Fibroblast of lung (primary cell): ENCODE measurements at regions not wholly inside any gene's neighbourhood (a gene's known extent, or its start where the extent isn't known, plus 50 kb on each side); places are given as distances from the start of the nearest gene placed in this dataset.

ENCODE experiments used
- DNase-seq, 2 donors: peaks; one replicate each; pipeline versions ENCODE4 v3.0.0 to v3.0.0-alpha.2; 2010; ENCODE audit warnings: low read depth in 2 of 2
- H2AFZ ChIP-seq: 2 replicates; pipeline ENCODE4 v1.5.1; 2012; ENCODE audit warnings: low read length, control low read depth, inconsistent platforms
- H3K27ac ChIP-seq: 2 replicates; pipeline ENCODE4 v1.5.1; 2011; ENCODE audit warnings: low read length, control low read depth; ENCODE audit not compliant: insufficient read depth
- H3K27me3 ChIP-seq: 2 replicates; pipeline ENCODE4 v1.5.1; 2011; ENCODE audit warnings: mild to moderate bottlenecking, low read length; ENCODE audit not compliant: control insufficient read depth, insufficient read depth
- H3K36me3 ChIP-seq: 2 replicates; pipeline ENCODE4 v1.5.1; 2011; ENCODE audit warnings: low read length; ENCODE audit not compliant: control insufficient read depth, insufficient read depth
- H3K4me1 ChIP-seq: 2 replicates; pipeline ENCODE4 v1.5.1; 2011; ENCODE audit warnings: low read length; ENCODE audit not compliant: control insufficient read depth, insufficient read depth; ENCODE audit errors: extremely low read depth
- H3K4me2 ChIP-seq: 2 replicates; pipeline ENCODE4 v1.5.1; 2011; ENCODE audit warnings: low read length, control low read depth; ENCODE audit not compliant: insufficient read depth; ENCODE audit errors: extremely low read depth
- H3K4me3 ChIP-seq, 4 experiments: fragments of 200-600 bp in 1 of 4; sonication (generic) in 1 of 4; replicated peaks in 1 of 4; 2 replicates each; pipeline ENCODE4 v1.5.1; 2011 to 2016; ENCODE audit warnings: low read length in 4 of 4, low read depth in 3 of 4, mild to moderate bottlenecking in 3 of 4, control low read depth in 2 of 4, inconsistent platforms in 1 of 4, mixed read lengths in 1 of 4; ENCODE audit not compliant: insufficient read depth in 1 of 4; ENCODE audit errors: control extremely low read depth in 1 of 4
- H3K79me2 ChIP-seq: 2 replicates; pipeline ENCODE4 v1.5.1; 2012; ENCODE audit warnings: mild to moderate bottlenecking, low read length, inconsistent platforms; ENCODE audit not compliant: control insufficient read depth, insufficient read depth
- H3K9ac ChIP-seq: 2 replicates; pipeline ENCODE4 v1.5.1; 2011; ENCODE audit warnings: mild to moderate bottlenecking, low read length, control low read depth; ENCODE audit not compliant: insufficient read depth
- H3K9me3 ChIP-seq: 2 replicates; pipeline ENCODE4 v1.5.1; 2012; ENCODE audit warnings: low read depth, low read length; ENCODE audit not compliant: control insufficient read depth, insufficient read depth
- H4K20me1 ChIP-seq: 2 replicates; pipeline ENCODE4 v1.5.1; 2011; ENCODE audit warnings: low read length; ENCODE audit not compliant: control insufficient read depth, insufficient read depth; ENCODE audit errors: extremely low read depth
- EZH2 ChIP-seq: IDR thresholded peaks from 2 replicates; pipeline ENCODE4 v1.5.1; 2012; ENCODE audit warnings: low read length, control low read depth, mild to moderate bottlenecking; ENCODE audit errors: missing control alignments
- TF ChIP-seq, protein P1 (sequence below), 2 donors: IDR thresholded peaks in 1 of 2; conservative IDR thresholded peaks in 1 of 2; 1 replicate in 1 of 2; 2 replicates in 1 of 2; pipeline ENCODE4 v1.5.1; 2011 to 2012; ENCODE audit warnings: low read length in 2 of 2, control low read depth in 1 of 2, inconsistent platforms in 1 of 2, low read depth in 1 of 2, mild to moderate bottlenecking in 1 of 2

DNA sequence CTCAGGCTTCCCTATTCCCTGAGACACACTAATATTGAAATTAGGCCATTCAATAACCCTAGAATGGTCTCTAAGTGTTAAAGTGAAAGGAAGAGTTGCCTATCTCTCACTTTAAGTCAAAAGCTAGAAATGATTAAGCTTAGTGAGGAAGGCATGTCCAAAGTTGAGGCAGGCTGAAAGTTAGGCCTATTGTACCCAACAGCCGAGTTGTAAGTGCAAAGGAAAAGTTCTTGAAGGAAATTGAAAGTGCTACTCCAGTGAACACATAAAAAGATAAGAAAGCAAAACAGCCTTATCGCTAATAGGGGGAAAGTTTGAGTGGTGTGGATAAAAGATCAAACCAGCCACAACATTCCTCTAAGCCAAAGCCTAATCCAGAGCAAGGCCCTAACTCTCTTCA lies 117.9 kb upstream of the SPATA12 start:
- H3K9me3 ChIP-seq: no peaks in the 10 kb centered on the region
- no peak overlapping the region for H3K27ac ChIP-seq
- H3K79me2 ChIP-seq: no peaks in the 10 kb centered on the region
- H4K20me1 ChIP-seq: no peaks in the 10 kb centered on the region
- H3K27me3 ChIP-seq: no peaks in the 10 kb centered on the region
- no peak overlapping the region for H3K9ac ChIP-seq
- H3K4me1 ChIP-seq: no peaks in the 10 kb centered on the region
- no peak for DNase-seq
- H3K4me2 ChIP-seq: no peak overlapping the region
- no peak overlapping the region for H2AFZ ChIP-seq
- TF ChIP-seq, protein P1, sequence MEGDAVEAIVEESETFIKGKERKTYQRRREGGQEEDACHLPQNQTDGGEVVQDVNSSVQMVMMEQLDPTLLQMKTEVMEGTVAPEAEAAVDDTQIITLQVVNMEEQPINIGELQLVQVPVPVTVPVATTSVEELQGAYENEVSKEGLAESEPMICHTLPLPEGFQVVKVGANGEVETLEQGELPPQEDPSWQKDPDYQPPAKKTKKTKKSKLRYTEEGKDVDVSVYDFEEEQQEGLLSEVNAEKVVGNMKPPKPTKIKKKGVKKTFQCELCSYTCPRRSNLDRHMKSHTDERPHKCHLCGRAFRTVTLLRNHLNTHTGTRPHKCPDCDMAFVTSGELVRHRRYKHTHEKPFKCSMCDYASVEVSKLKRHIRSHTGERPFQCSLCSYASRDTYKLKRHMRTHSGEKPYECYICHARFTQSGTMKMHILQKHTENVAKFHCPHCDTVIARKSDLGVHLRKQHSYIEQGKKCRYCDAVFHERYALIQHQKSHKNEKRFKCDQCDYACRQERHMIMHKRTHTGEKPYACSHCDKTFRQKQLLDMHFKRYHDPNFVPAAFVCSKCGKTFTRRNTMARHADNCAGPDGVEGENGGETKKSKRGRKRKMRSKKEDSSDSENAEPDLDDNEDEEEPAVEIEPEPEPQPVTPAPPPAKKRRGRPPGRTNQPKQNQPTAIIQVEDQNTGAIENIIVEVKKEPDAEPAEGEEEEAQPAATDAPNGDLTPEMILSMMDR (conservative IDR thresholded peaks at IDR 0.05 in 1 of 2, IDR thresholded peaks at IDR 0.05 in 1 of 2; ENCODE audit: low read depth in 1 of 2, low read length in 2 of 2): no peak
- no peak for TF ChIP-seq EZH2
- no peak overlapping the region for H3K4me3 ChIP-seq
- H3K36me3 ChIP-seq: no peaks in the 10 kb centered on the region

DNA sequence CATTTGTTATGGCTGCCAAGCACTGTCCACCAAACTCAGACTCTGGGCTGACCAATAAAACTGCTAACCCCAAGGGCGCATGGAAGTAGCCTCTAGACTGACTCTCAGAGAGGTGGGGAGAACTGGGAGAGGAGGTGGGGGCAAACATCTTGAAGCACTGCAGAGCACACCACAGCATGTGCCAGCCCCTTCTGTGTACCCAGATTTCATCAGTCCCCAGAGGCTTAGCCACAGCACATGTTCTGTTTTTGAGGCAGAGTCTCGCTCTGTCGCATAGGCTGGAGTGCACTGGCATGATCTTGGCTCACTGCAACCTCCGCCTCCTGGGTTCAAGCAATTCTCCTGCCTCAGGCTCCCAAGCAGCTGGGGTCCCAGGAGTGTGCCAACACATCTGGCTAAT lies 119.5 kb upstream of the SPATA12 start:
- H3K36me3 ChIP-seq: no peaks in the 10 kb centered on the region
- no peak for TF ChIP-seq EZH2
- TF ChIP-seq, protein P1 (conservative IDR thresholded peaks at IDR 0.05 in 1 of 2, IDR thresholded peaks at IDR 0.05 in 1 of 2; ENCODE audit: low read depth in 1 of 2, low read length in 2 of 2): no peak
- H3K4me2 ChIP-seq: no peak overlapping the region
- no peaks in the 10 kb centered on the region for H3K79me2 ChIP-seq
- H3K9ac ChIP-seq: no peak overlapping the region
- H3K27me3 ChIP-seq: no peaks in the 10 kb centered on the region
- H3K9me3 ChIP-seq: no peaks in the 10 kb centered on the region
- DNase-seq: no peak
- H3K4me3 ChIP-seq: no peak overlapping the region
- H3K4me1 ChIP-seq: no peaks in the 10 kb centered on the region
- H2AFZ ChIP-seq: no peak overlapping the region
- no peak overlapping the region for H3K27ac ChIP-seq
- no peaks in the 10 kb centered on the region for H4K20me1 ChIP-seq

DNA sequence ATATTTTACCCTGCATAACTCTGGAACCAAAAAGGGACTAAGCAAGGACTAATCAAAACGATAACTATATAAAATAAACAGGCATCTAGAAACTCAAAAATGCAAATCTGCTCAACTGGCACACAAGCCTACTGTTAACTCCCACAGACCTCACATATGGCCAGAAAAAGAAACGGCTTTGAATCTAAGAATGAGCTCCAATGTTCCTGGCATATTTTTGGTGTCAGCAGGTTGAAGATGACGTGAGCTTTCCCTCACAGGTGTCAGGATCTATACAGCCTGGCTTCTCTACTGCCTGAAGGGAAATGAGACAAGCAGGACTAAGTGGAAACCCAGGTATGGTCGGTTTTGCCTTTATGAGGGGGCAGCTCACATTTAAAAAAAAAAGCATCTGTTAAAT lies 120.1 kb upstream of the SPATA12 start:
- Histone ChIP-seq H3K4me2 (no peak overlapping the region), H3K9ac (no peak overlapping the region), H3K4me3 (no peak overlapping the region), H3K27me3 (no peaks in the 10 kb centered on the region), H3K9me3 (no peaks in the 10 kb centered on the region), H3K36me3 (no peaks in the 10 kb centered on the region), H4K20me1 (no peaks in the 10 kb centered on the region), H2AFZ (no peak overlapping the region), H3K79me2 (no peaks in the 10 kb centered on the region), H3K27ac (no peak overlapping the region), H3K4me1 (no peaks in the 10 kb centered on the region)
- TF ChIP-seq, protein P1 (conservative IDR thresholded peaks at IDR 0.05 in 1 of 2, IDR thresholded peaks at IDR 0.05 in 1 of 2; ENCODE audit: low read depth in 1 of 2, low read length in 2 of 2): no peak
- no peak for TF ChIP-seq EZH2
- DNase-seq: no peak
